H1 (cell line): ENCODE measurements at regions not wholly inside any gene's neighbourhood (a gene's known extent, or its start where the extent isn't known, plus 50 kb on each side); places are given as distances from the start of the nearest gene placed in this dataset.

ENCODE experiments used
- CHD1 ChIP-seq: IDR thresholded peaks from 2 replicates; pipeline ENCODE4 v1.6.1; 2012; ENCODE audit warnings: low read depth, low read length, improper control_type of control experiment
- POLR2AphosphoS5 ChIP-seq: IDR thresholded peaks from 2 replicates; pipeline ENCODE4 v1.6.1; 2011; ENCODE audit warnings: low read depth, low read length
- RBBP5 ChIP-seq: IDR thresholded peaks from 2 replicates; pipeline ENCODE4 v1.7.1; 2012; ENCODE audit warnings: low read depth, mild to moderate bottlenecking, inconsistent platforms, low read length, moderate library complexity, borderline replicate concordance
- SIX5 ChIP-seq: IDR thresholded peaks from 2 replicates; pipeline ENCODE4 v1.6.1; 2011; ENCODE audit warnings: mild to moderate bottlenecking, low read depth, low read length

GRCh38 chr3:1955750-1956149 is 142.9 kb upstream of the CNTN4 start (continued):
- no peak for TF ChIP-seq CHD1
- no peak for TF ChIP-seq RBBP5
- TF ChIP-seq POLR2AphosphoS5 = no peak
- TF ChIP-seq SIX5 = no peak
- TF ChIP-seq, all 59 proteins: peak for 0
